HG03060 (cell line): ENCODE measurements at regions not wholly inside any gene's neighbourhood (a gene's known extent, or its start where the extent isn't known, plus 50 kb on each side); places are given as distances from the start of the nearest gene placed in this dataset.
"Not testable (repeated sequence)": the region's sequence is repeated elsewhere in the genome, so short reads cannot be mapped to it uniquely, and the experiment has no call there.

ENCODE experiments used
- ATAC-seq: cut with Tn5 transposase; IDR thresholded peaks from one replicate; pipeline ENCODE4 v1.9.1; 2021; ENCODE audit warnings: low read depth, moderate number of reproducible peaks; ENCODE audit not compliant: unreplicated experiment

- not testable (repeated sequence) for ATAC-seq
Observed at GRCh38 chr2:87587934-87588333, 160.0 kb upstream of the PLGLB2 start.

- ATAC-seq = not testable (repeated sequence)
Observed at GRCh38 chr2:87592974-87593373, 154.9 kb upstream of the PLGLB2 start.

- not testable (repeated sequence) for ATAC-seq
Observed at GRCh38 chr2:87593784-87594610, 153.9 kb upstream of the PLGLB2 start.

- not testable (repeated sequence) for ATAC-seq
Observed at GRCh38 chr2:87594611-87594992, 153.3 kb upstream of the PLGLB2 start.

- not testable (repeated sequence) for ATAC-seq
Observed at GRCh38 chr2:87595017-87595416, 152.9 kb upstream of the PLGLB2 start.

GRCh38 chr2:87600961-87601360 is 146.9 kb upstream of the PLGLB2 start:
- not testable (repeated sequence) for ATAC-seq

- not testable (repeated sequence) for ATAC-seq
Observed at GRCh38 chr2:87602118-87602517, 145.8 kb upstream of the PLGLB2 start.

GRCh38 chr2:87602728-87603127 is 145.2 kb upstream of the PLGLB2 start:
- not testable (repeated sequence) for ATAC-seq

- ATAC-seq = not testable (repeated sequence)
Observed at GRCh38 chr2:87603418-87604278, 144.2 kb upstream of the PLGLB2 start.

GRCh38 chr2:87604279-87604818 is 143.5 kb upstream of the PLGLB2 start:
- ATAC-seq = not testable (repeated sequence)

GRCh38 chr2:87604980-87605379 is 142.9 kb upstream of the PLGLB2 start:
- ATAC-seq = not testable (repeated sequence)

GRCh38 chr2:87608377-87609166 is 139.3 kb upstream of the PLGLB2 start:
- ATAC-seq = not testable (repeated sequence)

- not testable (repeated sequence) for ATAC-seq
Observed at GRCh38 chr2:87610974-87611373, 136.9 kb upstream of the PLGLB2 start.

GRCh38 chr2:87611416-87611815 is 136.5 kb upstream of the PLGLB2 start:
- not testable (repeated sequence) for ATAC-seq

GRCh38 chr2:87611956-87612355 is 135.9 kb upstream of the PLGLB2 start:
- ATAC-seq = not testable (repeated sequence)

GRCh38 chr2:87614829-87615434 is 133.0 kb upstream of the PLGLB2 start:
- ATAC-seq = not testable (repeated sequence)

GRCh38 chr2:87619121-87619520 is 128.8 kb upstream of the PLGLB2 start:
- not testable (repeated sequence) for ATAC-seq

- ATAC-seq = not testable (repeated sequence)
Observed at GRCh38 chr2:87621139-87621538, 126.7 kb upstream of the PLGLB2 start.

GRCh38 chr2:87622720-87623119 is 125.2 kb upstream of the PLGLB2 start:
- not testable (repeated sequence) for ATAC-seq
